GM23338 (cell line): ENCODE measurements at regions not wholly inside any gene's neighbourhood (a gene's known extent, or its start where the extent isn't known, plus 50 kb on each side); places are given as distances from the start of the nearest gene placed in this dataset.

Experiments
- ATAC-seq: fragments of 200-7000 bp; cut with Tn5 transposase; 3 replicates; pipeline ENCODE4 v1.9.1; 2020
- DNase-seq: peaks from one replicate; pipeline ENCODE4 v3.0.0-alpha.2; 2015; ENCODE audit warnings: low spot score
- H2AFZ ChIP-seq: fragments of 200-600 bp; sonication (generic); 2 replicates; pipeline ENCODE4 v1.8.0; 2016; ENCODE audit warnings: antibody characterized with exemption, mild to moderate bottlenecking, moderate library complexity
- H3F3A ChIP-seq: fragments of 200-600 bp; sonication (generic); replicated peaks from 2 replicates; pipeline ENCODE4 v1.8.0; 2017; ENCODE audit warnings: antibody characterized with exemption, mixed run types, low read depth
- H3K27ac ChIP-seq: fragments of 200-600 bp; sonication (generic); 2 replicates; pipeline ENCODE4 v1.6.1; 2016; ENCODE audit warnings: low read depth
- H3K27me3 ChIP-seq: fragments of 200-600 bp; sonication (generic); 2 replicates; pipeline ENCODE4 v1.8.0; 2016; ENCODE audit warnings: mild to moderate bottlenecking, mixed run types, moderate library complexity; ENCODE audit not compliant: insufficient read depth
- H3K36me3 ChIP-seq: fragments of 200-600 bp; sonication (generic); 2 replicates; pipeline ENCODE4 v1.8.0; 2016; ENCODE audit warnings: mild to moderate bottlenecking; ENCODE audit not compliant: insufficient read depth
- H3K4me1 ChIP-seq: fragments of 200-600 bp; sonication (generic); 2 replicates; pipeline ENCODE4 v1.8.0; 2016; ENCODE audit warnings: mild to moderate bottlenecking, moderate library complexity; ENCODE audit not compliant: insufficient read depth
- H3K4me2 ChIP-seq: fragments of 200-600 bp; sonication (generic); 2 replicates; pipeline ENCODE4 v1.7.1; 2017; ENCODE audit warnings: mixed run types
- H3K4me3 ChIP-seq: fragments of 200-600 bp; sonication (generic); 2 replicates; pipeline ENCODE4 v1.6.1; 2016; ENCODE audit warnings: mixed run types
- H3K79me2 ChIP-seq: fragments of 200-600 bp; sonication (generic); replicated peaks from 2 replicates; pipeline ENCODE4 v1.8.0; 2017; ENCODE audit warnings: mild to moderate bottlenecking; ENCODE audit not compliant: insufficient read depth
- H3K9me2 ChIP-seq: fragments of 200-600 bp; sonication (generic); 2 replicates; pipeline ENCODE4 v1.8.0; 2017; ENCODE audit not compliant: insufficient read depth
- H4K20me1 ChIP-seq: fragments of 200-600 bp; sonication (generic); replicated peaks from 2 replicates; pipeline ENCODE4 v1.8.0; 2017; ENCODE audit warnings: mild to moderate bottlenecking; ENCODE audit not compliant: insufficient read depth
- H3K27ac Mint-ChIP-seq: 2 replicates; pipeline ENCODE4 v1.8.0; 2020; ENCODE audit warnings: inconsistent platforms, mild to moderate bottlenecking, moderate library complexity, mixed read lengths
- H3K27me3 Mint-ChIP-seq: 3 replicates; pipeline ENCODE4 v1.8.0; 2022; ENCODE audit warnings: low read depth, mild to moderate bottlenecking, moderate library complexity, mixed read lengths, inconsistent platforms; ENCODE audit not compliant: insufficient read depth, poor library complexity
- H3K36me3 Mint-ChIP-seq: 3 replicates; pipeline ENCODE4 v1.8.0; 2021; ENCODE audit warnings: low read depth, mild to moderate bottlenecking, inconsistent platforms, moderate library complexity, mixed read lengths
- H3K4me1 Mint-ChIP-seq: 3 replicates; pipeline ENCODE4 v1.8.0; 2020; ENCODE audit warnings: mild to moderate bottlenecking, inconsistent platforms, mixed read lengths
- H3K4me3 Mint-ChIP-seq: 3 replicates; pipeline ENCODE4 v1.8.0; 2021; ENCODE audit warnings: moderate library complexity, mild to moderate bottlenecking, inconsistent platforms, mixed read lengths
- H3K9me3 Mint-ChIP-seq: 3 replicates; pipeline ENCODE4 v1.8.0; 2020; ENCODE audit warnings: moderate library complexity, mild to moderate bottlenecking, inconsistent platforms, mixed read lengths
- CREB1 ChIP-seq: fragments of 250-450 bp; sonication (Bioruptor Pico); IDR thresholded peaks from 2 replicates; pipeline ENCODE4 v1.5.0; 2020; ENCODE audit warnings: low read depth, mild to moderate bottlenecking, moderate library complexity
- CTCF ChIP-seq, 2 experiments: fragments of 200-600 bp in 1 of 2; sonication (generic) in 1 of 2; conservative IDR thresholded peaks; 2 replicates each; pipeline versions ENCODE4 v1.5.1 to v1.6.1; 2016 to 2017; ENCODE audit warnings: antibody characterized with exemption in 2 of 2, low read depth in 2 of 2, mild to moderate bottlenecking in 2 of 2, moderate library complexity in 1 of 2
- ETS1 ChIP-seq: IDR thresholded peaks from 2 replicates; pipeline ENCODE4 v1.6.1; 2016; ENCODE audit warnings: antibody characterized with exemption
- EZH2 ChIP-seq: fragments of 200-600 bp; sonication (generic); IDR thresholded peaks from one replicate; pipeline ENCODE4 v1.8.0; 2017; ENCODE audit warnings: antibody characterized with exemption, mild to moderate bottlenecking, low read depth; ENCODE audit not compliant: unreplicated experiment
- EZH2phosphoT487 ChIP-seq: fragments of 200-600 bp; sonication (generic); IDR thresholded peaks from one replicate; pipeline ENCODE4 v1.8.1; 2018; ENCODE audit warnings: antibody characterized with exemption; ENCODE audit not compliant: unreplicated experiment
- JUNB ChIP-seq: IDR thresholded peaks from one replicate; pipeline ENCODE4 v1.6.1; 2016; ENCODE audit warnings: antibody characterized with exemption; ENCODE audit not compliant: unreplicated experiment
- NANOG ChIP-seq: IDR thresholded peaks from 2 replicates; pipeline ENCODE4 v1.6.1; 2016; ENCODE audit warnings: antibody characterized with exemption, borderline replicate concordance
- POLR2AphosphoS5 ChIP-seq: IDR thresholded peaks from 2 replicates; pipeline ENCODE4 v1.6.1; 2016; ENCODE audit warnings: antibody characterized with exemption, low read depth
- STAT1 ChIP-seq: IDR thresholded peaks from one replicate; pipeline ENCODE4 v1.6.1; 2016; ENCODE audit warnings: antibody characterized with exemption; ENCODE audit not compliant: unreplicated experiment
- ZNF114 ChIP-seq: fragments of 250-450 bp; sonication (Bioruptor Pico); IDR thresholded peaks from 2 replicates; pipeline ENCODE4 v1.5.0; 2020; ENCODE audit warnings: mild to moderate bottlenecking, moderate library complexity
- ZNF331 ChIP-seq: fragments of 250-450 bp; sonication (Bioruptor Pico); IDR thresholded peaks from 2 replicates; pipeline ENCODE4 v1.5.0; 2020; ENCODE audit warnings: low read depth, mild to moderate bottlenecking, moderate library complexity
- TF ChIP-seq, protein P1 (sequence below): fragments of 250-450 bp; sonication (Bioruptor Pico); IDR thresholded peaks from 2 replicates; pipeline ENCODE4 v1.5.0; 2020; ENCODE audit warnings: mild to moderate bottlenecking, moderate library complexity
- TF ChIP-seq, protein P2 (sequence below): IDR thresholded peaks from one replicate; pipeline ENCODE4 v1.6.1; 2018; ENCODE audit warnings: antibody characterized with exemption; ENCODE audit not compliant: unreplicated experiment

DNA sequence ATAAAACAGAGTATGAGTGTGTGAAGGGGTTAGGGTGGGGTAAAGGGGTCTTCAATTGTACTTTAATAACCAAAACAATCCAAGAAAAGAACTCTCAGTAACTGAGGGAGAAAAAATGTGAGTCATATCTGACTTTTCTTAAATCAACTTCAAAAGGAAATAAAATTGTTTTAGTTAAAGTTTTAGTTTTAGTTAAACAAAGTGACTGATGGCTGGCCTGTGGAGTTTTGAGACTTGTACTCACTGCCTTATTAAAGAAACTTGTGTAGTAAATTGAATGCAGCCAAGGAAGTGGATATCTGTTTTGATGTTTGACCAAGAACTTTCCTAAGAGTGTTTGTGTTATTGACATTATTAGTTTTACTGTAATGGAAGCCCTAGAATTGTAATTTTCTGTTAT is 2032.6 kb downstream of the MAT2B start (continued):
- TF ChIP-seq, protein P1, sequence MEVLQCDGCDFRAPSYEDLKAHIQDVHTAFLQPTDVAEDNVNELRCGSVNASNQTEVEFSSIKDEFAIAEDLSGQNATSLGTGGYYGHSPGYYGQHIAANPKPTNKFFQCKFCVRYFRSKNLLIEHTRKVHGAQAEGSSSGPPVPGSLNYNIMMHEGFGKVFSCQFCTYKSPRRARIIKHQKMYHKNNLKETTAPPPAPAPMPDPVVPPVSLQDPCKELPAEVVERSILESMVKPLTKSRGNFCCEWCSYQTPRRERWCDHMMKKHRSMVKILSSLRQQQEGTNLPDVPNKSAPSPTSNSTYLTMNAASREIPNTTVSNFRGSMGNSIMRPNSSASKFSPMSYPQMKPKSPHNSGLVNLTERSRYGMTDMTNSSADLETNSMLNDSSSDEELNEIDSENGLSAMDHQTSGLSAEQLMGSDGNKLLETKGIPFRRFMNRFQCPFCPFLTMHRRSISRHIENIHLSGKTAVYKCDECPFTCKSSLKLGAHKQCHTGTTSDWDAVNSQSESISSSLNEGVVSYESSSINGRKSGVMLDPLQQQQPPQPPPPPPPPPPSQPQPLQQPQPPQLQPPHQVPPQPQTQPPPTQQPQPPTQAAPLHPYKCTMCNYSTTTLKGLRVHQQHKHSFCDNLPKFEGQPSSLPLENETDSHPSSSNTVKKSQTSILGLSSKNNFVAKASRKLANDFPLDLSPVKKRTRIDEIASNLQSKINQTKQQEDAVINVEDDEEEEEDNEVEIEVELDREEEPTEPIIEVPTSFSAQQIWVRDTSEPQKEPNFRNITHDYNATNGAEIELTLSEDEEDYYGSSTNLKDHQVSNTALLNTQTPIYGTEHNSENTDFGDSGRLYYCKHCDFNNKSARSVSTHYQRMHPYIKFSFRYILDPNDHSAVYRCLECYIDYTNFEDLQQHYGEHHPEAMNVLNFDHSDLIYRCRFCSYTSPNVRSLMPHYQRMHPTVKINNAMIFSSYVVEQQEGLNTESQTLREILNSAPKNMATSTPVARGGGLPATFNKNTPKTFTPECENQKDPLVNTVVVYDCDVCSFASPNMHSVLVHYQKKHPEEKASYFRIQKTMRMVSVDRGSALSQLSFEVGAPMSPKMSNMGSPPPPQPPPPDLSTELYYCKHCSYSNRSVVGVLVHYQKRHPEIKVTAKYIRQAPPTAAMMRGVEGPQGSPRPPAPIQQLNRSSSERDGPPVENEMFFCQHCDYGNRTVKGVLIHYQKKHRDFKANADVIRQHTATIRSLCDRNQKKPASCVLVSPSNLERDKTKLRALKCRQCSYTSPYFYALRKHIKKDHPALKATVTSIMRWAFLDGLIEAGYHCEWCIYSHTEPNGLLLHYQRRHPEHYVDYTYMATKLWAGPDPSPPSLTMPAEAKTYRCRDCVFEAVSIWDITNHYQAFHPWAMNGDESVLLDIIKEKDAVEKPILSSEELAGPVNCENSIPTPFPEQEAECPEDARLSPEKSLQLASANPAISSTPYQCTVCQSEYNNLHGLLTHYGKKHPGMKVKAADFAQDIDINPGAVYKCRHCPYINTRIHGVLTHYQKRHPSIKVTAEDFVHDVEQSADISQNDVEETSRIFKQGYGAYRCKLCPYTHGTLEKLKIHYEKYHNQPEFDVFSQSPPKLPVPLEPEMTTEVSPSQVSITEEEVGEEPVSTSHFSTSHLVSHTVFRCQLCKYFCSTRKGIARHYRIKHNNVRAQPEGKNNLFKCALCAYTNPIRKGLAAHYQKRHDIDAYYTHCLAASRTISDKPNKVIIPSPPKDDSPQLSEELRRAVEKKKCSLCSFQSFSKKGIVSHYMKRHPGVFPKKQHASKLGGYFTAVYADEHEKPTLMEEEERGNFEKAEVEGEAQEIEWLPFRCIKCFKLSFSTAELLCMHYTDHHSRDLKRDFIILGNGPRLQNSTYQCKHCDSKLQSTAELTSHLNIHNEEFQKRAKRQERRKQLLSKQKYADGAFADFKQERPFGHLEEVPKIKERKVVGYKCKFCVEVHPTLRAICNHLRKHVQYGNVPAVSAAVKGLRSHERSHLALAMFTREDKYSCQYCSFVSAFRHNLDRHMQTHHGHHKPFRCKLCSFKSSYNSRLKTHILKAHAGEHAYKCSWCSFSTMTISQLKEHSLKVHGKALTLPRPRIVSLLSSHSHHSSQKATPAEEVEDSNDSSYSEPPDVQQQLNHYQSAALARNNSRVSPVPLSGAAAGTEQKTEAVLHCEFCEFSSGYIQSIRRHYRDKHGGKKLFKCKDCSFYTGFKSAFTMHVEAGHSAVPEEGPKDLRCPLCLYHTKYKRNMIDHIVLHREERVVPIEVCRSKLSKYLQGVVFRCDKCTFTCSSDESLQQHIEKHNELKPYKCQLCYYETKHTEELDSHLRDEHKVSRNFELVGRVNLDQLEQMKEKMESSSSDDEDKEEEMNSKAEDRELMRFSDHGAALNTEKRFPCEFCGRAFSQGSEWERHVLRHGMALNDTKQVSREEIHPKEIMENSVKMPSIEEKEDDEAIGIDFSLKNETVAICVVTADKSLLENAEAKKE (CRISPR knock-in tag) = no peak
- no peak for TF ChIP-seq JUNB

- Histone ChIP-seq H3K27ac (no peak overlapping the region), H4K20me1 (no peaks in the 10 kb centered on the region), H2AFZ (peak overlapping the region; percentile 33; the same call in 1 of the 2 replicates), H3K9me2 (no peaks in the 10 kb centered on the region), H3K79me2 (no peaks in the 10 kb centered on the region), H3K27me3 (no peaks in the 10 kb centered on the region), H3K4me1 (peaks cover 16% of the 10 kb centered on the region; the same call in 1 of the 2 replicates), H3K36me3 (no peaks in the 10 kb centered on the region), H3K4me2 (no peak overlapping the region), H3F3A (no peaks in the 10 kb centered on the region), H3K4me3 (no peak overlapping the region)
- peaks cover 5% of the 10 kb centered on the region; the same call in 2 of the 3 replicates for H3K36me3 Mint-ChIP-seq
- ATAC-seq (no peak), DNase-seq (no peak)
- H3K27ac Mint-ChIP-seq = no peak overlapping the region
- H3K4me3 Mint-ChIP-seq = no peak overlapping the region
- peaks cover 10% of the 10 kb centered on the region; the same call in 2 of the 3 replicates for H3K4me1 Mint-ChIP-seq
- H3K27me3 Mint-ChIP-seq = no peaks in the 10 kb centered on the region
- H3K9me3 Mint-ChIP-seq = peaks cover 3% of the 10 kb centered on the region; the same call in 1 of the 3 replicates
- no peak for TF ChIP-seq CTCF (conservative IDR thresholded peaks at IDR 0.05; ENCODE audit: low read depth in 2 of 2)
- TF ChIP-seq ZNF114 (CRISPR knock-in tag) = no peak
- no peak for TF ChIP-seq EZH2phosphoT487
- no peak for TF ChIP-seq STAT1
- TF ChIP-seq POLR2AphosphoS5 = no peak
- TF ChIP-seq, protein P2, sequence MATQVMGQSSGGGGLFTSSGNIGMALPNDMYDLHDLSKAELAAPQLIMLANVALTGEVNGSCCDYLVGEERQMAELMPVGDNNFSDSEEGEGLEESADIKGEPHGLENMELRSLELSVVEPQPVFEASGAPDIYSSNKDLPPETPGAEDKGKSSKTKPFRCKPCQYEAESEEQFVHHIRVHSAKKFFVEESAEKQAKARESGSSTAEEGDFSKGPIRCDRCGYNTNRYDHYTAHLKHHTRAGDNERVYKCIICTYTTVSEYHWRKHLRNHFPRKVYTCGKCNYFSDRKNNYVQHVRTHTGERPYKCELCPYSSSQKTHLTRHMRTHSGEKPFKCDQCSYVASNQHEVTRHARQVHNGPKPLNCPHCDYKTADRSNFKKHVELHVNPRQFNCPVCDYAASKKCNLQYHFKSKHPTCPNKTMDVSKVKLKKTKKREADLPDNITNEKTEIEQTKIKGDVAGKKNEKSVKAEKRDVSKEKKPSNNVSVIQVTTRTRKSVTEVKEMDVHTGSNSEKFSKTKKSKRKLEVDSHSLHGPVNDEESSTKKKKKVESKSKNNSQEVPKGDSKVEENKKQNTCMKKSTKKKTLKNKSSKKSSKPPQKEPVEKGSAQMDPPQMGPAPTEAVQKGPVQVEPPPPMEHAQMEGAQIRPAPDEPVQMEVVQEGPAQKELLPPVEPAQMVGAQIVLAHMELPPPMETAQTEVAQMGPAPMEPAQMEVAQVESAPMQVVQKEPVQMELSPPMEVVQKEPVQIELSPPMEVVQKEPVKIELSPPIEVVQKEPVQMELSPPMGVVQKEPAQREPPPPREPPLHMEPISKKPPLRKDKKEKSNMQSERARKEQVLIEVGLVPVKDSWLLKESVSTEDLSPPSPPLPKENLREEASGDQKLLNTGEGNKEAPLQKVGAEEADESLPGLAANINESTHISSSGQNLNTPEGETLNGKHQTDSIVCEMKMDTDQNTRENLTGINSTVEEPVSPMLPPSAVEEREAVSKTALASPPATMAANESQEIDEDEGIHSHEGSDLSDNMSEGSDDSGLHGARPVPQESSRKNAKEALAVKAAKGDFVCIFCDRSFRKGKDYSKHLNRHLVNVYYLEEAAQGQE = no peak
- TF ChIP-seq JUNB = no peak
- TF ChIP-seq ETS1 = no peak
- TF ChIP-seq EZH2 = no peak
- no peak for TF ChIP-seq ZNF331
- no peak for TF ChIP-seq NANOG
- TF ChIP-seq CREB1 (CRISPR knock-in tag) = no peak
Measured at GRCh38 chr5:165559645-165560044, 2054.2 kb downstream of the MAT2B start.
